Caki2 (cell line): ENCODE measurements at regions not wholly inside any gene's neighbourhood (a gene's known extent, or its start where the extent isn't known, plus 50 kb on each side); places are given as distances from the start of the nearest gene placed in this dataset.

Experiments
- DNase-seq: peaks from one replicate; pipeline ENCODE4 v3.0.0-alpha.2; 2015; ENCODE audit warnings: low read depth
- in situ Hi-C: cut with HindIII; loops from 2 replicates; pipeline ENCODE4 v1.10.0; 2016; ENCODE audit warnings: low sequenced_read_pairs, low pct_unique_long_range_greater_than_20kb, mixed read lengths

DNA sequence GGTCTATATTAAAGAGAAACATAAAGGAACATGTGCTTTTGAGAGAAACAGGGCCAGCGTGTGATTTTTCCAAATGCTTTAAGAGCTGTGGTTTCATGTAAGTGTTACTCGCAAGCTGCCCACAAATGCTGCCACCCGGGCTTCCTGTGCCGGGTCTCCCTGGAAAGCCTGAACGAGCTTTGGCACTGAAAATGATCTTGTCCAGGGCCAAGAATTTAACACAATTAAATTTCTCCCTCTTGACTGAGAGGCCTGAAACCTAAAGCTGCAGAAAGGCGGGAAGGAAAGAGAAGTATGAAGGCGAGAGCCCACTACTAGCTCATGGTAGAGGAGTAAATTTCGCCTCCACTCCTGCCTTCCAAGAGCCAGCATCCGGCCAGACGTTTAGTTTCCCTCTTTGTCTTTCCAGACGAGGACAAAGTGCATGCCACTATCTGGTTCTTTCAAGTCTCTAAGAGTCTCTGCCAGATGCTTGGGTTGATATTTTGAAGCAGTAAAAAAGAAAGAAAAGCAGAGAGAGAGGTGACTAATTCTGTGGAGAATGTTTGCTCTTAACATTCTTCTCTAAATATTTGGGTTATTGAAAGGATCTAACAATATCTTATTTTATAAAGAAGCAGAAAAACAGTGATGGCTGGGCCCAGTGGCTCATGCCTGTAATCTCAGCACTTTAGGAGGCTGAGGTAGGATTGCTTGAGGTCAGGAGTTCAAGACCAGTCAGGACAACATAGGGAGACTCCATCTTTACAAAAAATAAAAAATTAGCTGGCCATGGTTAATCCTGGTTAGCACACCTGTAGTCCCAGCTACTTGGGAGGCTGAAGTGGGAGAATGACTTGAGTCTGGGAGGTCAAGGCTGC, 100.0 kb upstream of the HNRNPU start:
- DNase-seq: peak; percentile 40
- in situ Hi-C loops: no loop called here

DNA sequence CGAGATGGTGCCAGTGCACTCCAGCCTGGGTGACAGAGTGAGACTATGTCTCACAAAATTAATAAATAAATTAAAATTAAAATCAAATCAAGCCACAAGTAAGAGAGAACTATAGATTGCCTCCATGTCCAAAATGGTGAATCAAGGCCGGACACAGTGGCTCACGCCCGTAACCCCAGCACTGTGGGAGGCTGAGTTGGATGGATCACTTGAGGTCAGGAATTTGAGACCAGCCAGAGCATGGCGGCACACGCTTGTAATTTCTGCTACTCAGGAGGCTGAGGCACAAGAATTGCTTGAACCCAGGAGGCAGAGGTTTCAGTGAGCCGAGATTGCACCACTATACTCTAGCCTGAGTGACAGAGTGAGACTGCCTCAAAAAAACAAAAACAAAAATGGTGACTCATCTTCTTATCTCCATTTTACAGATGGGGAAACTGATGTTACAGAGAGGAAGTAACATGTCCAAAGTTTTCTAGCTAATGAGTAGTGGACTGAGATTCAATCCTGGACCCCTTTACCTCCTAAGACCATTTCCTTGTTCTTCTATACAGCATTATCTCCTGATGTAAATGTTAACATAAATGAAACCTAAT, 99.0 kb upstream of the HNRNPU start:
- no peak for DNase-seq
- in situ Hi-C loops: no loop called here

DNA sequence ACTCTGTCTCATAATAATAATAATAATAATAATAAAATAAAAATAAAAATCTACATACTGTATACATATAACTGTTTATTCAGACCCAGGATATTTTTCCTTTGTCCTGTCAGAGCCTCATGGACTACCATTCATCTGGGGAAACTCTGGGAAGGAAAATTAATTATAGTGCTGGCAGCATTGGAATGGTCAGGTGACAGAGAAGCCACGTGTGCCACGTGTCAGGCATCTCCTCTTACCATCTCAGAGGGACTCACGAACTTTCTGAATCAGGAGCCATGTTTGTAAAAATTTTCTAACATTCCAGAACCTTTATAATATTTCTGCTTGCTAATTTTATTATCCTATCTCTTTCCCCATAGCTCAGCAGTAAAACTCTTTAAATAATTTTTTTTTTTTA, 97.8 kb upstream of the HNRNPU start:
- in situ Hi-C loops: no loop called here
- no peak for DNase-seq

DNA sequence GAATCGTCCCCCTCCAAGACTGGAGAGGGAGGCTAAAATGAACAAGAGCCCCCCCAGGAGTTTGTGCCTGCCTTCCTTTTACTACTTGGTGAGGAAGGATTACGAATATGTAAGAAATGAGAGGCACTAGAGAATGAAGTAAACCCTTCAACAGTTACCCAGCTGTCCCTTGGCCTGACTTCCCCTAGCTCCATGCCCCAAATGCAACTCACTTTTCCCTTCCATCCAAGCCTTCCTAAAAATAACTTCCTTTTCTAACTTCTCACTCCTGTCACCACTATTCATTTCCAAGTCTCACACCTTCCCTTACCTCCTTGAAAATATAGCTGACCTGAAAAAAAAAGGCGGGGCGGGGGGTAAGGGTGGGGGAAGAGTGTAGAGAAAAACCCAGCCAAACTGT, 96.6 kb upstream of the HNRNPU start:
- in situ Hi-C loops: no loop called here
- DNase-seq: no peak

GRCh38 chr1:244958593-244958992, 94.2 kb upstream of the HNRNPU start:
- no peak for DNase-seq
- in situ Hi-C loops: no loop called here

- in situ Hi-C loops: no loop called here
- no peak for DNase-seq
These were observed 93.2 kb upstream of the HNRNPU start for GRCh38 chr1:244957525-244957924.

DNA sequence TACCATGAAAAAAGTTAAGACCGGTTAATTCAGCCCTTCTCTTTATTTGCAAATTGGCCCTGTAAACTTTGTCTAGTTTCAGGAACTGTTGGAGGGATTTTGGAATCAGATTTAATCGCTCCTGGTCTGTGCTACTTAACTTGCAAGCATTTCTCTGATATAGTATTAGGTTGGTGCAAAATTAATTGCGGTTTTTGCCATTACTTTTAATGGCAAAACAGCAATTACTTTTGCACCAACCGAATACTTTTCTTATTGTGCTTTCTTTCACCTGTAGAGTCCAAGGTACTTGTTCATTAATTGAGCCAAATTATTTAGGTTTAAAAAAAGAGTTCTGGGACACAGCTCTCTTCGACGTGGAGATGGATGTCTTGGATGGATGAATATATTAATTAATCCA, 92.8 kb upstream of the HNRNPU start:
- in situ Hi-C loops: no loop called here
- no peak for DNase-seq

GRCh38 chr1:244955661-244956060, 91.3 kb upstream of the HNRNPU start:
- DNase-seq: no peak
- in situ Hi-C loops: no loop called here

DNA sequence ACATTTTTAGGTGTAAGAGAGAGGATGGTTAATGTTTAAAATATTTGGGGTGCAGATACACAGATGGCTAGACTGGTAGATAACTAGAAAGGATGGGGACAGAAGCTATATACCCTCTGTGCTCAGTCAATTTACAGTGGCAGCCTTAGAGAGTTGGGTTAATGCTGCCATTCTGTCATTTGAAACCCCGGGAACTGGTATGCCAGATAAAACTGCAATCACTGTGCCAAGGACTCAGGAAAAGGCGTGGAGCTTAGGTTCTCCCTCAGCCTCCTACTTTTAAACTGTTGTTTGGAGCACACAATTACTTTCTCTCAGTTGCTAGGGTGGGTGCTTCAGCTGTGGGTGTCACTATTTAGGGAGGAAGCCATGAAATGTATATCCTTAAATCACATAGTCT, 90.0 kb upstream of the HNRNPU start:
- in situ Hi-C loops: no loop called here
- no peak for DNase-seq

GRCh38 chr1:244953901-244954300, 89.6 kb upstream of the HNRNPU start:
- in situ Hi-C loops: no loop called here

GRCh38 chr1:244952940-244953339, 88.6 kb upstream of the HNRNPU start:
- DNase-seq: no peak
- in situ Hi-C loops: no loop called here

More at GRCh38 chr1:244953901-244954300, 89.6 kb upstream of the HNRNPU start:
- no peak for DNase-seq

- in situ Hi-C loops: no loop called here
- DNase-seq: no peak
These were observed 88.1 kb upstream of the HNRNPU start for GRCh38 chr1:244952280-244952933.

- in situ Hi-C loops: no loop called here
- no peak for DNase-seq
These were observed 84.1 kb upstream of the HNRNPU start for GRCh38 chr1:244948416-244948815.

DNA sequence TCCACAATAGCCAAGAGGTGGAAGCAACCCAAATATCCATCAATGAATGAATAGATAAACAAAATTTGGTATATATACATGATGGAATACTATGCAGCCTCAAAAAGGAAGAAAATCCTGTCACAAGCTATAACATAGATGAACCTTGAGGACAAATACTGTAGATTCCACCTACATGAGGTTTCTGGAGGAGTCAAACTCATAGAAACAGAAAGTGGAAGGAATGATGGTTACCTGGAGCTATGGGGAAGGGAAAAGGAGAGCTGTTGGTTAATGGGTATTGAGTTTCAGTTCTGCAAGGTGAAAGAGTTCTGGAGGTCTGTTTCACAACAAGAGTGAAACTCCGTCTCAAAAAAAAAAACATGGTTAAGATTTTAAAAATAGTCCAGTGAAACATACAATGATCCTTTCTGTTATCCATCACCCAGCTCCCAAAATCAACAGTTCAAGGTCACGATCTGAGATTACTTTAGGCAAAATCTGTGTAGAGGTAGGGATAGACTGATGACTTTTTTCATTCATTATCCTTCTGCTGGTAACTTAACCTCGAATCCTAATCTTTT, 80.8 kb upstream of the HNRNPU start:
- in situ Hi-C loops: no loop called here
- no peak for DNase-seq

GRCh38 chr1:244941121-244941520, 76.8 kb upstream of the HNRNPU start:
- in situ Hi-C loops: no loop called here
- no peak for DNase-seq

DNA sequence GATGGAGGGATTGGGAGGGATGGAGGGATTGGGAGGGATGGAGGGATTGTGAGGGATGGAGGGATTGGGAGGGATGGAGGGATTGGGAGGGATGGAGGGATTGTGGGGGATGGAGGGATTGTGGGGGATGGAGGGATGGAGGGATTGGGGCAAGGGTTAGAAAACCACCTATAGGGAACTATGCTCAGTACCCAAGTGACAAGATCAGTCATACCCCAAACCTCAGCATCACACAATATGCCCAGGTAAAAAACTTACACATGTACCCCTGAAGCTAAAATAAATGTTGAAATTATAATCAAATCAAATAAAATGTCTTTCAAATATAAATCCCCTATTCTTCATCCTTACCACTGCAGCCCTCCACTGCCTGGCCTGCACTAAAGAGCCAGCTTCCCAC, 72.8 kb upstream of the HNRNPU start:
- in situ Hi-C loops: no loop called here

GRCh38 chr1:244920911-244921761, 56.8 kb upstream of the HNRNPU start:
- no peak for DNase-seq
- in situ Hi-C loops: no loop called here

More for the DNA sequence above, 72.8 kb upstream of the HNRNPU start:
- DNase-seq: no peak
